ENCODE measurements at regions not wholly inside any gene's neighbourhood (a gene's known extent, or its start where the extent isn't known, plus 50 kb on each side); places are given as distances from the start of the nearest gene placed in this dataset.

DNA sequence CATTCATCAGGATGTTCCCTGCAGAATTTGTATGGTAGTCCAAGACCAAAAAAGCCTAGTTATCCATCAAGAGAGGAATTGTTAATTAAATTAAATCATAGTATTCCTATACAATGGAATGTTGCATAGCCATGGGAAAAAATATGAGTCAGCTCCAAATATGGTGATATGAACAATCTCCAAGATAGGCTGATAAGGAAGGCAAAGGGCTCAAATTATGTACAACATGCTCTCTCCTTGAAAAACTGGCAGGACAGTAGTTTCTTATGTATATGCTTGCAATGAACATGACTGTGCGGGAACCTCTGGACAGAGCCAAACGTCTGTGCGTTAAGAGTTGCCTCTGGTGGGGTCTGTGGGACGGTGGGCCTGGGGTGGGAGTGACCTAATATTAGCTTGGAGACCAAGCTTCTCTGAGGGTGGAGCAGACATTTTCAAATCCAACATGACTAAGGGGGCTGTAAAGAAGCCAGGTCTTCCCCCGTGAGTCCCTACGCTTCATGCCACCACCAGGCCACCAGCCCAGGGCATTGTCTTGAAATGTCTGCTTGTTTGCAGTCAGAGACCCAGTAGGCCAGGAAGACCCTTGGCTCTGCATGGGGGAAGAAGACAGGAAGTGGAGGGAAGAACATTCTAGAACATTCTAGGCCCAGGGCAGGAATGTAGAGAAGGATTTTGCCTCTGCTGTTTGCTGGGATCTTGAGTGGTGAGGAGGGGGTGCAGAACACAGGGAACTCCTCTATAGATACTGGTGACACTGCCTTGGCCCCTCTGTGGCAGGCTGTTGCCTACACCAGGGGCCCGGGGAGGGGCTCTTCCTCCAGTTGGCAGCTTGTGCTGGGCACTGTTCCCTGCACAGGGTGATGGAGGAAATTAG lies 244.0 kb upstream of the HS6ST1 start:
- H3K36me3 ChIP-seq (ENCODE audit: control insufficient read depth in 4 of 4, insufficient read depth in 4 of 4, low read length in 3 of 4) = no peaks in the 10 kb centered on the region
- no peaks in the 10 kb centered on the region for H3K9me3 ChIP-seq (ENCODE audit: control extremely low read depth in 1 of 5, control insufficient read depth in 4 of 5, insufficient read depth in 2 of 5, low read depth in 1 of 5, low read length in 4 of 5)
- H3K4me3 ChIP-seq (ENCODE audit: control insufficient read depth in 1 of 7, extremely low read depth in 1 of 7, insufficient read depth in 4 of 7, low read depth in 2 of 7, low read length in 6 of 7) = no peak overlapping the region
- H3K27ac ChIP-seq (ENCODE audit: insufficient read depth in 1 of 2, low read depth in 1 of 2, low read length in 2 of 2, poor library complexity in 1 of 2, severe bottlenecking in 2 of 2) = no peak overlapping the region
- WGBS (ENCODE audit: insufficient coverage) = 88% methylated on average over 6 of the region's 7 CpGs
- H3K27me3 ChIP-seq (replicated peaks in 2 of 5; ENCODE audit: control insufficient read depth in 4 of 5, insufficient read depth in 5 of 5, low read length in 4 of 5) = no peaks in the 10 kb centered on the region
- CTCF ChIA-PET = no interaction called here
- POLR2A ChIA-PET = no interaction called here
- no peak for DNase-seq
- peaks cover 0 to 5% (median 0%) of the 10 kb centered on the region in 4 experiments for H3K4me1 ChIP-seq (ENCODE audit: control extremely low read depth in 1 of 4, control insufficient read depth in 4 of 4, insufficient read depth in 4 of 4, low read length in 3 of 4)

DNA sequence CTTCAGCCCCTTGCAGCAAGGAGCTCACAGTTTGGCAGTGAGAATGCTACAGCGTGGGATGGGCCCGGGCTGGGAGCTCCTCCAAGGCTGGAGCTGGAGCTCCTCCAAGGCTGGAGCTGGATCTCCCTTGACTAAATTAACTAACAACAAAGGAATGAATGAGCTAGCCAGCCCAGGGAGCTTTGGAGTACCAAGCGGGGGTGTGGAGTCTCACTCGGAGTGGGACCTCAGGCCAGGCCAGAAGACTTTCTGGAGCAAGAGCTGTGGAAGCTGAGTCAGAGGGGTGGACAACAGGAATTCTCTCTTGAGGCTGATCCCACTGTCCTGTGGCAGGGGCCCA lies 244.7 kb upstream of the HS6ST1 start:
- POLR2A ChIA-PET = no interaction called here
- no peaks in the 10 kb centered on the region for H3K27me3 ChIP-seq (replicated peaks in 2 of 5; ENCODE audit: control insufficient read depth in 4 of 5, insufficient read depth in 5 of 5, low read length in 4 of 5)
- H3K36me3 ChIP-seq (ENCODE audit: control insufficient read depth in 4 of 4, insufficient read depth in 4 of 4, low read length in 3 of 4) = no peaks in the 10 kb centered on the region
- 100% methylated on average over 4 of the region's 4 CpGs for WGBS (ENCODE audit: insufficient coverage)
- peaks cover 0 to 6% (median 0%) of the 10 kb centered on the region in 4 experiments for H3K4me1 ChIP-seq (ENCODE audit: control extremely low read depth in 1 of 4, control insufficient read depth in 4 of 4, insufficient read depth in 4 of 4, low read length in 3 of 4)
- H3K27ac ChIP-seq (ENCODE audit: insufficient read depth in 1 of 2, low read depth in 1 of 2, low read length in 2 of 2, poor library complexity in 1 of 2, severe bottlenecking in 2 of 2) = no peak overlapping the region
- DNase-seq = no peak
- CTCF ChIA-PET = interaction anchor here (1.2 kb wide), 1 partner anchor 9 kb away, joined by 5 read pairs; no protein-coding TSS in a partner anchor
- no peaks in the 10 kb centered on the region for H3K9me3 ChIP-seq (ENCODE audit: control extremely low read depth in 1 of 5, control insufficient read depth in 4 of 5, insufficient read depth in 2 of 5, low read depth in 1 of 5, low read length in 4 of 5)
- no peak overlapping the region for H3K4me3 ChIP-seq (ENCODE audit: control insufficient read depth in 1 of 7, extremely low read depth in 1 of 7, insufficient read depth in 4 of 7, low read depth in 2 of 7, low read length in 6 of 7)

DNA sequence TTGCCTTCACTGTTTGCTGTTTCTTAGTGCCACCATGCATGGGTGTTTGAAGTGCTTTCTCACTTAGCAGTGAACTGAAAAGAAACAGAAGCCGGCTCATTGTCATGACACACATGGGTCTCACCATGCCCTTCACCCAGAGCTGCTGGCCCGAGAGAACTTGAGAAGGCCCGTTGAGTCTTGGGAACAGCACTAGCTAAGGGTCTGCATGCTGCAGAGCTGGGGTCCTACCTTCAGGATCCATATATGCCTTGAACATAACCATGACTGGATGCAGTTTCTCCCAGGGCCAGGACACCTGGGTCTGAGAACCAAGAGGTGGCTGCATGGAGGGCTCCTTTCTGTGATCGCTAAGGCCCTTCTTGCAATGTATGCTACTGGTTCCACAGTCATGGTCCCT lies 245.5 kb upstream of the HS6ST1 start:
- peaks cover 0 to 6% (median 0%) of the 10 kb centered on the region in 4 experiments for H3K4me1 ChIP-seq (ENCODE audit: control extremely low read depth in 1 of 4, control insufficient read depth in 4 of 4, insufficient read depth in 4 of 4, low read length in 3 of 4)
- 95% methylated on average over 4 of the region's 4 CpGs for WGBS (ENCODE audit: insufficient coverage)
- no peak overlapping the region for H3K27ac ChIP-seq (ENCODE audit: insufficient read depth in 1 of 2, low read depth in 1 of 2, low read length in 2 of 2, poor library complexity in 1 of 2, severe bottlenecking in 2 of 2)
- no peaks in the 10 kb centered on the region for H3K9me3 ChIP-seq (ENCODE audit: control extremely low read depth in 1 of 5, control insufficient read depth in 4 of 5, insufficient read depth in 2 of 5, low read depth in 1 of 5, low read length in 4 of 5)
- no peak overlapping the region for H3K4me3 ChIP-seq (ENCODE audit: control insufficient read depth in 1 of 7, extremely low read depth in 1 of 7, insufficient read depth in 4 of 7, low read depth in 2 of 7, low read length in 6 of 7)
- no peak for DNase-seq
- POLR2A ChIA-PET = no interaction called here
- H3K27me3 ChIP-seq (replicated peaks in 2 of 5; ENCODE audit: control insufficient read depth in 4 of 5, insufficient read depth in 5 of 5, low read length in 4 of 5) = no peaks in the 10 kb centered on the region
- CTCF ChIA-PET = interaction anchor here (1.2 kb wide), 2 partner anchors 9 to 10 kb away, joined by 3 to 5 read pairs; no protein-coding TSS in a partner anchor
- no peaks in the 10 kb centered on the region for H3K36me3 ChIP-seq (ENCODE audit: control insufficient read depth in 4 of 4, insufficient read depth in 4 of 4, low read length in 3 of 4)

DNA sequence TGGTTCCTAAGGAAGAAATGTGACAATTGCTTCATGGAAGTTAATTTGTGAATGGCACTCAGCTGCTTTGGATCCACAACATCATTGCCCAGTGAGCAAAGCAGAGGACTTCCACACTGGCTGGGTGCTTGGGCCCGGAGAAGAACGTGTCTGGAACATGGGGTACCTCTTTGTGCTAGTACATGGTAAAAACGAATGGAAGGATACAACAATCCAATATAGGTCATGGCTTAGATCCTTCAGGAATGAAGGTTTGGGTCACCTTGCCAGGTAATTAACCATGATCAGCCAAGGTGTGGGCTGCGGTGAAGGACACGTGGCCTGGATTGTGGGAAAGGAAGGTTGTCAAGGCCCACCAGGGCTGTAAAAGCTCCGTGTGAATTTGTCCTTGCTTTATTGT lies 245.9 kb upstream of the HS6ST1 start:
- no peak for DNase-seq
- Histone ChIP-seq H3K4me3 (ENCODE audit: control insufficient read depth in 1 of 7, extremely low read depth in 1 of 7, insufficient read depth in 4 of 7, low read depth in 2 of 7, low read length in 6 of 7) (no peak overlapping the region), H3K36me3 (ENCODE audit: control insufficient read depth in 4 of 4, insufficient read depth in 4 of 4, low read length in 3 of 4) (no peaks in the 10 kb centered on the region), H3K4me1 (ENCODE audit: control extremely low read depth in 1 of 4, control insufficient read depth in 4 of 4, insufficient read depth in 4 of 4, low read length in 3 of 4) (peaks cover 0 to 6% (median 0%) of the 10 kb centered on the region in 4 experiments), H3K9me3 (ENCODE audit: control extremely low read depth in 1 of 5, control insufficient read depth in 4 of 5, insufficient read depth in 2 of 5, low read depth in 1 of 5, low read length in 4 of 5) (no peaks in the 10 kb centered on the region), H3K27ac (ENCODE audit: insufficient read depth in 1 of 2, low read depth in 1 of 2, low read length in 2 of 2, poor library complexity in 1 of 2, severe bottlenecking in 2 of 2) (no peak overlapping the region), H3K27me3 (replicated peaks in 2 of 5; ENCODE audit: control insufficient read depth in 4 of 5, insufficient read depth in 5 of 5, low read length in 4 of 5) (no peaks in the 10 kb centered on the region)
- ChIA-PET POLR2A (no interaction called here), CTCF (interaction anchor here (1.2 kb wide), 2 partner anchors 9 to 10 kb away, joined by 3 to 5 read pairs; no protein-coding TSS in a partner anchor)
- WGBS (ENCODE audit: insufficient coverage) = 100% methylated on average over 4 of the region's 6 CpGs

DNA sequence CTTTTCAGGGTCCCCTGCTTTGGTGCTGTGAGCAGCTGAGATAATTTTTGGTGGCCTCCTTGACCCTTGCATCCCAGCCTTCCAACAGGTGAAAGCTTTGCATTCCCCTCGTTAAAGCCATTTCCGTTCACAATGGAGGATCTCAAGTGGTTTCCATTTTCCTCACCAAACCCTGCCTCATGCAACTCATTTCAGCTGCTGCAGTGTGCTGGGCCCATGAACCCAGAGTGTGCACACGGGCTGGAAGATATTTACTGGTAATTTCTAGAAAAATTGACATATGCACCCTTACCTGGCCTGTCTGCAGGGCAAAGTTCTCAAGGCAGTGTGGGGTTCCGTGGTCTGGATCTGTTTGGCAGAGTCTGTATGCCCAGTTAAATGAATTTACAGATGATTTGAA lies 246.8 kb upstream of the HS6ST1 start:
- Histone ChIP-seq H3K27ac (ENCODE audit: insufficient read depth in 1 of 2, low read depth in 1 of 2, low read length in 2 of 2, poor library complexity in 1 of 2, severe bottlenecking in 2 of 2) (no peak overlapping the region), H3K4me3 (ENCODE audit: control insufficient read depth in 1 of 7, extremely low read depth in 1 of 7, insufficient read depth in 4 of 7, low read depth in 2 of 7, low read length in 6 of 7) (no peak overlapping the region), H3K27me3 (replicated peaks in 2 of 5; ENCODE audit: control insufficient read depth in 4 of 5, insufficient read depth in 5 of 5, low read length in 4 of 5) (no peaks in the 10 kb centered on the region), H3K4me1 (ENCODE audit: control extremely low read depth in 1 of 4, control insufficient read depth in 4 of 4, insufficient read depth in 4 of 4, low read length in 3 of 4) (peaks cover 0 to 6% (median 0%) of the 10 kb centered on the region in 4 experiments), H3K36me3 (ENCODE audit: control insufficient read depth in 4 of 4, insufficient read depth in 4 of 4, low read length in 3 of 4) (no peaks in the 10 kb centered on the region), H3K9me3 (ENCODE audit: control extremely low read depth in 1 of 5, control insufficient read depth in 4 of 5, insufficient read depth in 2 of 5, low read depth in 1 of 5, low read length in 4 of 5) (no peaks in the 10 kb centered on the region)
- ChIA-PET POLR2A (no interaction called here), CTCF (interaction anchor here (1.2 kb wide), 1 partner anchor 8 kb away, joined by 3 read pairs; no protein-coding TSS in a partner anchor)
- no peak for DNase-seq
- 97% methylated on average over 3 of the region's 4 CpGs for WGBS (ENCODE audit: insufficient coverage)

DNA sequence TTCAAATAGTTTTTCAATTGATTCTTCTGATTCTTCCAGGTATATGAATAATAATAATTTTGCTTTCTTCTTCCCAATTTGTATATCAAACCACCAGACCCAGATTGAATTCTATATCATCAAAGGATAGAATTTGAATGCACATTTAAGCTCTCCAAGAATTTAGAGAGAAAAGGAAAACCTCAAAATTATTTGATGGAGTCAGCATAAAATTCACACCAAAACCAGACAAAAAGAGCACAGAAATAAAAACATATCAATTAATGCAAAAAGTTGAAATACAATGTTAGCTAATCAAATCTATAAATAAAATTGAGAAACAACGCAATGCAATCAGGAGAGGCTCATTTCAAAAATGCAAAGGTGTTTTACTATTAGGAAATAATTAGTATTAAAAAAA lies 248.0 kb upstream of the HS6ST1 start:
- WGBS (ENCODE audit: insufficient coverage) = no CpG with 5 or more reads among the region's 1 CpG
- Histone ChIP-seq H3K27ac (ENCODE audit: insufficient read depth in 1 of 2, low read depth in 1 of 2, low read length in 2 of 2, poor library complexity in 1 of 2, severe bottlenecking in 2 of 2) (no peak overlapping the region), H3K9me3 (ENCODE audit: control extremely low read depth in 1 of 5, control insufficient read depth in 4 of 5, insufficient read depth in 2 of 5, low read depth in 1 of 5, low read length in 4 of 5) (no peaks in the 10 kb centered on the region), H3K4me1 (ENCODE audit: control extremely low read depth in 1 of 4, control insufficient read depth in 4 of 4, insufficient read depth in 4 of 4, low read length in 3 of 4) (peaks cover 0 to 6% (median 0%) of the 10 kb centered on the region in 4 experiments), H3K27me3 (replicated peaks in 2 of 5; ENCODE audit: control insufficient read depth in 4 of 5, insufficient read depth in 5 of 5, low read length in 4 of 5) (no peaks in the 10 kb centered on the region), H3K36me3 (ENCODE audit: control insufficient read depth in 4 of 4, insufficient read depth in 4 of 4, low read length in 3 of 4) (no peaks in the 10 kb centered on the region), H3K4me3 (ENCODE audit: control insufficient read depth in 1 of 7, extremely low read depth in 1 of 7, insufficient read depth in 4 of 7, low read depth in 2 of 7, low read length in 6 of 7) (no peak overlapping the region)
- ChIA-PET POLR2A (no interaction called here), CTCF (interaction anchor here (0.8 to 1.3 kb wide), 3 partner anchors 10 to 99 kb away, joined by 3 to 4 read pairs (median 3); no protein-coding TSS in a partner anchor)
- no peak for DNase-seq

DNA sequence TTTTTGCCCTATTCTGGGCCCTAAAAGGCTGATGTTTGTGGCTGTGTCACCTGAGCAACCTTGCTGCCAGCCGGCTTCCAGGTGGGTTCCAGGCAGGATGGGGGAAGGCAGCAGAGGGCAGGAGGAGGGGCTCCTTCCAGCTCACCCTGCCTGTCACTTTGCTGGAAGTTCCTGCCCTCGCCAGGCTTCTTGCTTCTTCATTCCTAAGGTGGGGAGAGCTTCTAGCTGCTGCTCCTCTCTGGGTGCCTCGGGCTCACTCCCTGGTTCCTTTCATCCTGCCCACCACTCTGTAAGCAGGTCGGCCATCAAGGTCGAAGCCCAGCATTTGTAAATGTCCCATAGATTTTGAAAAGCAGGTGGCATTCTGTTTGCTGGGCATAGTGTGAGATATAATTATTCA lies 249.4 kb upstream of the HS6ST1 start:
- H3K36me3 ChIP-seq (ENCODE audit: control insufficient read depth in 4 of 4, insufficient read depth in 4 of 4, low read length in 3 of 4) = no peaks in the 10 kb centered on the region
- no peak overlapping the region for H3K27ac ChIP-seq (ENCODE audit: insufficient read depth in 1 of 2, low read depth in 1 of 2, low read length in 2 of 2, poor library complexity in 1 of 2, severe bottlenecking in 2 of 2)
- no peak overlapping the region for H3K4me3 ChIP-seq (ENCODE audit: control insufficient read depth in 1 of 7, extremely low read depth in 1 of 7, insufficient read depth in 4 of 7, low read depth in 2 of 7, low read length in 6 of 7)
- no peaks in the 10 kb centered on the region for H3K9me3 ChIP-seq (ENCODE audit: control extremely low read depth in 1 of 5, control insufficient read depth in 4 of 5, insufficient read depth in 2 of 5, low read depth in 1 of 5, low read length in 4 of 5)
- no peak for DNase-seq
- ChIA-PET CTCF (no interaction called here), POLR2A (no interaction called here)
- 87% methylated on average over 3 of the region's 5 CpGs for WGBS (ENCODE audit: insufficient coverage)
- peaks cover 0 to 6% (median 4%) of the 10 kb centered on the region in 4 experiments for H3K4me1 ChIP-seq (ENCODE audit: control extremely low read depth in 1 of 4, control insufficient read depth in 4 of 4, insufficient read depth in 4 of 4, low read length in 3 of 4)
- no peaks in the 10 kb centered on the region for H3K27me3 ChIP-seq (replicated peaks in 2 of 5; ENCODE audit: control insufficient read depth in 4 of 5, insufficient read depth in 5 of 5, low read length in 4 of 5)
